MM.1S (cell line): ENCODE measurements at regions not wholly inside any gene's neighbourhood (a gene's known extent, or its start where the extent isn't known, plus 50 kb on each side); places are given as distances from the start of the nearest gene placed in this dataset.

ENCODE experiments used
- DNase-seq: peaks from one replicate; pipeline ENCODE4 v3.0.0-alpha.2; 2015
- H2AFZ ChIP-seq: fragments of 300-600 bp; sonication (generic); 2 replicates; pipeline ENCODE4 v1.6.0; 2016; ENCODE audit warnings: antibody characterized with exemption, low read length
- H3F3A ChIP-seq: fragments of 300-600 bp; sonication (generic); 2 replicates; pipeline ENCODE4 v1.6.1; 2016; ENCODE audit warnings: mild to moderate bottlenecking, antibody characterized with exemption, low read length, moderate library complexity, mixed read lengths; ENCODE audit not compliant: insufficient read depth
- H3K27ac ChIP-seq: fragments of 300-600 bp; sonication (generic); 2 replicates; pipeline ENCODE4 v1.5.1; 2016; ENCODE audit warnings: mild to moderate bottlenecking, low read length
- H3K27me3 ChIP-seq: fragments of 300-600 bp; sonication (generic); replicated peaks from 2 replicates; pipeline ENCODE4 v1.6.0; 2016; ENCODE audit warnings: low read length; ENCODE audit not compliant: insufficient read depth
- H3K36me3 ChIP-seq: fragments of 300-600 bp; sonication (generic); replicated peaks from 2 replicates; pipeline ENCODE4 v1.6.1; 2016; ENCODE audit warnings: mild to moderate bottlenecking, low read length, mixed read lengths; ENCODE audit not compliant: insufficient read depth
- H3K4me1 ChIP-seq: fragments of 300-600 bp; sonication (generic); 2 replicates; pipeline ENCODE4 v1.6.1; 2016; ENCODE audit warnings: low read length, mixed read lengths
- H3K4me2 ChIP-seq: fragments of 300-600 bp; sonication (generic); 2 replicates; pipeline ENCODE4 v1.6.0; 2016; ENCODE audit warnings: low read depth, low read length
- H3K4me3 ChIP-seq: fragments of 300-600 bp; sonication (generic); 2 replicates; pipeline ENCODE4 v1.5.1; 2016; ENCODE audit warnings: low read length, mixed read lengths
- H3K79me2 ChIP-seq: fragments of 300-600 bp; sonication (generic); 2 replicates; pipeline ENCODE4 v1.6.1; 2016; ENCODE audit warnings: mixed run types, low read length, mixed read lengths
- H3K9ac ChIP-seq: fragments of 300-600 bp; sonication (generic); 2 replicates; pipeline ENCODE4 v1.6.1; 2016; ENCODE audit warnings: low read length, mixed read lengths
- H3K9me2 ChIP-seq: fragments of 300-600 bp; sonication (generic); replicated peaks from 2 replicates; pipeline ENCODE4 v1.6.1; 2016; ENCODE audit warnings: mild to moderate bottlenecking, low read length, mixed read lengths; ENCODE audit not compliant: insufficient read depth
- H3K9me3 ChIP-seq: fragments of 300-600 bp; sonication (generic); replicated peaks from 2 replicates; pipeline ENCODE4 v1.6.1; 2016; ENCODE audit warnings: mild to moderate bottlenecking, low read length, mixed read lengths; ENCODE audit not compliant: insufficient read depth
- H4K20me1 ChIP-seq: fragments of 300-600 bp; sonication (generic); 2 replicates; pipeline ENCODE4 v1.6.1; 2016; ENCODE audit warnings: mild to moderate bottlenecking, low read length, moderate library complexity, mixed read lengths; ENCODE audit not compliant: insufficient read depth
- EZH2 ChIP-seq: fragments of 300-600 bp; sonication (generic); optimal IDR thresholded peaks from 2 replicates; pipeline ENCODE3; 2017; ENCODE audit warnings: low read depth, mild to moderate bottlenecking, antibody characterized with exemption, low read length, mixed read lengths
- EZH2phosphoT487 ChIP-seq: fragments of 300-600 bp; sonication (generic); IDR thresholded peaks from 2 replicates; pipeline ENCODE4 v1.6.1; 2018; ENCODE audit warnings: antibody characterized with exemption, low read length
- TF ChIP-seq, protein P1 (sequence below): fragments of 300-600 bp; sonication (generic); IDR thresholded peaks from 2 replicates; pipeline ENCODE4 v1.5.1; 2016; ENCODE audit warnings: antibody characterized with exemption, low read length, mixed read lengths

GRCh38 chr17:36749493-36749892 lies 148.1 kb downstream of the MRM1 start:
- TF ChIP-seq EZH2phosphoT487 = no peak
- TF ChIP-seq, protein P1, sequence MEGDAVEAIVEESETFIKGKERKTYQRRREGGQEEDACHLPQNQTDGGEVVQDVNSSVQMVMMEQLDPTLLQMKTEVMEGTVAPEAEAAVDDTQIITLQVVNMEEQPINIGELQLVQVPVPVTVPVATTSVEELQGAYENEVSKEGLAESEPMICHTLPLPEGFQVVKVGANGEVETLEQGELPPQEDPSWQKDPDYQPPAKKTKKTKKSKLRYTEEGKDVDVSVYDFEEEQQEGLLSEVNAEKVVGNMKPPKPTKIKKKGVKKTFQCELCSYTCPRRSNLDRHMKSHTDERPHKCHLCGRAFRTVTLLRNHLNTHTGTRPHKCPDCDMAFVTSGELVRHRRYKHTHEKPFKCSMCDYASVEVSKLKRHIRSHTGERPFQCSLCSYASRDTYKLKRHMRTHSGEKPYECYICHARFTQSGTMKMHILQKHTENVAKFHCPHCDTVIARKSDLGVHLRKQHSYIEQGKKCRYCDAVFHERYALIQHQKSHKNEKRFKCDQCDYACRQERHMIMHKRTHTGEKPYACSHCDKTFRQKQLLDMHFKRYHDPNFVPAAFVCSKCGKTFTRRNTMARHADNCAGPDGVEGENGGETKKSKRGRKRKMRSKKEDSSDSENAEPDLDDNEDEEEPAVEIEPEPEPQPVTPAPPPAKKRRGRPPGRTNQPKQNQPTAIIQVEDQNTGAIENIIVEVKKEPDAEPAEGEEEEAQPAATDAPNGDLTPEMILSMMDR = no peak
- TF ChIP-seq EZH2 = no peak

GRCh38 chr17:36750316-36750885 lies 149.0 kb downstream of the MRM1 start:
- DNase-seq = no peak
- peaks cover 47% of the 10 kb centered on the region for H3K27me3 ChIP-seq
- H4K20me1 ChIP-seq = no peaks in the 10 kb centered on the region
- no peaks in the 10 kb centered on the region for H3K36me3 ChIP-seq
- H3K4me2 ChIP-seq = no peak overlapping the region
- no peak overlapping the region for H3K4me3 ChIP-seq
- H3K9ac ChIP-seq = no peak overlapping the region
- no peak overlapping the region for H2AFZ ChIP-seq
- H3F3A ChIP-seq = no peaks in the 10 kb centered on the region
- no peaks in the 10 kb centered on the region for H3K9me2 ChIP-seq
- no peaks in the 10 kb centered on the region for H3K4me1 ChIP-seq
- no peaks in the 10 kb centered on the region for H3K79me2 ChIP-seq
- TF ChIP-seq, protein P1 = no peak
- no peak for TF ChIP-seq EZH2phosphoT487
- TF ChIP-seq EZH2 = no peak
- H3K9me3 ChIP-seq = no peaks in the 10 kb centered on the region
- H3K27ac ChIP-seq = no peak overlapping the region

More at GRCh38 chr17:36749493-36749892, 148.1 kb downstream of the MRM1 start:
- no peak overlapping the region for H3K27ac ChIP-seq
- no peaks in the 10 kb centered on the region for H3K36me3 ChIP-seq
- no peaks in the 10 kb centered on the region; the same call in 1 of the 2 replicates for H3F3A ChIP-seq
- no peak overlapping the region for H3K4me2 ChIP-seq
- peaks cover 49% of the 10 kb centered on the region for H3K27me3 ChIP-seq
- H3K4me3 ChIP-seq = no peak overlapping the region
- DNase-seq = no peak
- no peaks in the 10 kb centered on the region for H3K4me1 ChIP-seq
- no peaks in the 10 kb centered on the region for H4K20me1 ChIP-seq
- H3K9ac ChIP-seq = no peak overlapping the region
- H3K9me3 ChIP-seq = no peaks in the 10 kb centered on the region
- no peaks in the 10 kb centered on the region for H3K9me2 ChIP-seq
- H2AFZ ChIP-seq = no peak overlapping the region
- H3K79me2 ChIP-seq = no peaks in the 10 kb centered on the region

- Histone ChIP-seq H3F3A (no peaks in the 10 kb centered on the region), H3K9me2 (no peaks in the 10 kb centered on the region), H3K27ac (no peak overlapping the region), H3K27me3 (peaks cover 43% of the 10 kb centered on the region), H4K20me1 (no peaks in the 10 kb centered on the region), H3K4me1 (no peaks in the 10 kb centered on the region), H3K36me3 (no peaks in the 10 kb centered on the region), H3K9me3 (no peaks in the 10 kb centered on the region), H3K4me3 (no peak overlapping the region), H3K79me2 (no peaks in the 10 kb centered on the region), H2AFZ (no peak overlapping the region), H3K9ac (no peak overlapping the region), H3K4me2 (no peak overlapping the region)
- TF ChIP-seq EZH2 (no peak), EZH2phosphoT487 (no peak)
- TF ChIP-seq, protein P1 = no peak
- DNase-seq = no peak
Measured at GRCh38 chr17:36752096-36752888, 150.9 kb downstream of the MRM1 start.
